Endodermal cell (in vitro differentiated cells): ENCODE measurements at regions not wholly inside any gene's neighbourhood (a gene's known extent, or its start where the extent isn't known, plus 50 kb on each side); places are given as distances from the start of the nearest gene placed in this dataset.

Source experiments
- DNase-seq: peaks from one replicate; pipeline ENCODE4 v3.0.0-alpha.2; 2017
- H3K27ac ChIP-seq: 2 replicates; pipeline ENCODE4 v1.5.1; 2013; ENCODE audit warnings: mild to moderate bottlenecking, low read depth, low read length, moderate library complexity
- H3K27me3 ChIP-seq: 2 replicates; pipeline ENCODE4 v1.6.1; 2013; ENCODE audit warnings: mild to moderate bottlenecking, low read length, moderate library complexity; ENCODE audit not compliant: insufficient read depth, control insufficient read depth, poor library complexity, severe bottlenecking
- H3K36me3 ChIP-seq: 2 replicates; pipeline ENCODE4 v1.7.0; 2013; ENCODE audit warnings: mild to moderate bottlenecking, low read length, moderate library complexity; ENCODE audit not compliant: control insufficient read depth, insufficient read depth
- H3K4me1 ChIP-seq: one replicate; pipeline ENCODE4 v1.7.0; 2013; ENCODE audit warnings: low read length; ENCODE audit not compliant: control insufficient read depth, insufficient read depth
- H3K4me3 ChIP-seq: 2 replicates; pipeline ENCODE4 v1.5.1; 2013; ENCODE audit warnings: mild to moderate bottlenecking, low read length, moderate library complexity
- H3K9ac ChIP-seq: 2 replicates; pipeline ENCODE4 v1.6.1; 2013; ENCODE audit warnings: mild to moderate bottlenecking, low read length, moderate library complexity; ENCODE audit not compliant: poor library complexity, severe bottlenecking; ENCODE audit errors: extremely low read depth
- H3K9me3 ChIP-seq: 2 replicates; pipeline ENCODE4 v1.6.1; 2013; ENCODE audit warnings: mild to moderate bottlenecking, low read length, moderate library complexity; ENCODE audit not compliant: control insufficient read depth
- H3K27ac Mint-ChIP-seq: 2 replicates; pipeline ENCODE4 v1.8.0; 2020; ENCODE audit warnings: mixed read lengths
- H3K27me3 Mint-ChIP-seq: 2 replicates; pipeline ENCODE4 v1.8.0; 2021; ENCODE audit warnings: mild to moderate bottlenecking, mixed read lengths; ENCODE audit not compliant: insufficient read depth
- H3K36me3 Mint-ChIP-seq: 2 replicates; pipeline ENCODE4 v1.8.0; 2020; ENCODE audit warnings: low read depth, mixed read lengths
- H3K4me1 Mint-ChIP-seq: 2 replicates; pipeline ENCODE4 v1.8.0; 2020; ENCODE audit warnings: mixed read lengths
- H3K4me3 Mint-ChIP-seq: 2 replicates; pipeline ENCODE4 v1.8.0; 2020; ENCODE audit warnings: mild to moderate bottlenecking, moderate library complexity, mixed read lengths
- H3K9me3 Mint-ChIP-seq: 2 replicates; pipeline ENCODE4 v1.8.0; 2020; ENCODE audit warnings: mild to moderate bottlenecking, mixed read lengths
- WGBS, 2 experiments: methylation state at CpG; one replicate each; pipeline versions ENCODE4 v1.1.5 to v1.1.7; 2013; ENCODE audit warnings: missing lambda C conversion rate in 2 of 2, mixed read lengths in 1 of 2; ENCODE audit not compliant: insufficient coverage in 1 of 2, insufficient read length in 1 of 2; 5-methylcytosine and 5-hydroxymethylcytosine counted together
- TF ChIP-seq, protein P1 (sequence below): fragments of 200-600 bp; sonication (generic); conservative IDR thresholded peaks from 2 replicates; pipeline ENCODE4 v1.5.0; 2021; ENCODE audit warnings: antibody characterized with exemption, mild to moderate bottlenecking

DNA sequence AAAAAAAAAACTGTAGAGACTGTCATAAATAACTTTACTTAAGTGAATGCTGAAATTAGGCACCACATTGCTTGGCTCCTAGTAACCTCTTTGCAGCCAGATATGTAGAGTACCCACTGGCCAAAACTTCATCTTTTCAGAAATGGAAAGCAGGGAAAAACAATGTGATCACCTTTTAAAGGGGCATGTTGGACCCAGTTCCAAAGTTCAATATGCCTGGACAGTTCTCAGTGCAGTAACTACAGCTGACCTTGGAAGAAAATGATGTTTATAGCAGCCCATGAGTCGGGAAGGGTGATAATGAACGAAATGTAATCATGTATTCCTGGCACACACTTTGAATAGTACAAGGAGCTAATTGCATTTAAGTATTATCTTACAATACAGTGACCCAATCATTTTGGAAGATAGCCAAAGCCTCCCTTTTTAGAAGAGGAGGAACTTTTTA is 93.6 kb upstream of the TAB2 start:
- peaks cover 12% of the 10 kb centered on the region for H3K4me1 Mint-ChIP-seq
- no peaks in the 10 kb centered on the region for H3K9me3 ChIP-seq
- no peak overlapping the region for H3K4me3 Mint-ChIP-seq
- H3K27me3 ChIP-seq = no peaks in the 10 kb centered on the region
- no peaks in the 10 kb centered on the region for H3K36me3 ChIP-seq
- no peak overlapping the region for H3K27ac Mint-ChIP-seq
- TF ChIP-seq, protein P1, sequence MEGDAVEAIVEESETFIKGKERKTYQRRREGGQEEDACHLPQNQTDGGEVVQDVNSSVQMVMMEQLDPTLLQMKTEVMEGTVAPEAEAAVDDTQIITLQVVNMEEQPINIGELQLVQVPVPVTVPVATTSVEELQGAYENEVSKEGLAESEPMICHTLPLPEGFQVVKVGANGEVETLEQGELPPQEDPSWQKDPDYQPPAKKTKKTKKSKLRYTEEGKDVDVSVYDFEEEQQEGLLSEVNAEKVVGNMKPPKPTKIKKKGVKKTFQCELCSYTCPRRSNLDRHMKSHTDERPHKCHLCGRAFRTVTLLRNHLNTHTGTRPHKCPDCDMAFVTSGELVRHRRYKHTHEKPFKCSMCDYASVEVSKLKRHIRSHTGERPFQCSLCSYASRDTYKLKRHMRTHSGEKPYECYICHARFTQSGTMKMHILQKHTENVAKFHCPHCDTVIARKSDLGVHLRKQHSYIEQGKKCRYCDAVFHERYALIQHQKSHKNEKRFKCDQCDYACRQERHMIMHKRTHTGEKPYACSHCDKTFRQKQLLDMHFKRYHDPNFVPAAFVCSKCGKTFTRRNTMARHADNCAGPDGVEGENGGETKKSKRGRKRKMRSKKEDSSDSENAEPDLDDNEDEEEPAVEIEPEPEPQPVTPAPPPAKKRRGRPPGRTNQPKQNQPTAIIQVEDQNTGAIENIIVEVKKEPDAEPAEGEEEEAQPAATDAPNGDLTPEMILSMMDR = no peak
- H3K9me3 Mint-ChIP-seq = no peaks in the 10 kb centered on the region
- no peaks in the 10 kb centered on the region for H3K36me3 Mint-ChIP-seq
- no peak overlapping the region for H3K4me3 ChIP-seq
- DNase-seq = no peak
- H3K27ac ChIP-seq = no peak overlapping the region
- H3K27me3 Mint-ChIP-seq = no peaks in the 10 kb centered on the region
- H3K9ac ChIP-seq = no peak overlapping the region
- 94% methylated on average over 2 of the region's 2 CpGs; no CpG with 5 or more reads in 1 of the 2 experiments for WGBS, 2 experiments
- peaks cover 7% of the 10 kb centered on the region for H3K4me1 ChIP-seq

DNA sequence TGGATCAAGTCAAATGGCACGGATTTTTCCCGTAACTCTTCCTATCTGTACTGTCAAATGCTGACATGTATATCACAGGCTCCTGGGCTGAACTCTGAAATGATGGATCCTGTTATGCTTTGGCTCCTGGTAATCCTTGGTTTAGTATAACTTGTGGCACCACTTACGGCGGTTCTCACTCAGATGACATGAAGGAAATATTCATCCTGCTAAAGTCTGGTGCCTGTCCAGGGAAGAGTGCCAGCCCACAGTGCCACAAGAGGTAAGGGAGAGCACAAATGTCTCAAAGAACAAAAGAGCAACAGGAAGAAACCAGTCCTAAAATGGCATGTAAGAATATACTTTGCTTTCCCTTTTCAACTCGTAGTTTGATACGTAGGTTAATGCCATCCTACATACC is 93.1 kb upstream of the TAB2 start:
- H3K4me3 ChIP-seq = no peak overlapping the region
- H3K36me3 ChIP-seq = no peaks in the 10 kb centered on the region
- no peaks in the 10 kb centered on the region for H3K36me3 Mint-ChIP-seq
- no peak for DNase-seq
- H3K9me3 ChIP-seq = no peaks in the 10 kb centered on the region
- TF ChIP-seq, protein P1 = no peak
- WGBS, 2 experiments = 96 to 100% methylated on average over 5 to 6 of the region's 6 CpGs
- H3K9ac ChIP-seq = no peak overlapping the region
- H3K4me1 ChIP-seq = peaks cover 7% of the 10 kb centered on the region
- no peak overlapping the region for H3K27ac ChIP-seq
- no peaks in the 10 kb centered on the region for H3K9me3 Mint-ChIP-seq
- no peaks in the 10 kb centered on the region for H3K27me3 ChIP-seq
- no peak overlapping the region for H3K4me3 Mint-ChIP-seq
- H3K4me1 Mint-ChIP-seq = peaks cover 12% of the 10 kb centered on the region
- no peak overlapping the region for H3K27ac Mint-ChIP-seq
- no peaks in the 10 kb centered on the region for H3K27me3 Mint-ChIP-seq

DNA sequence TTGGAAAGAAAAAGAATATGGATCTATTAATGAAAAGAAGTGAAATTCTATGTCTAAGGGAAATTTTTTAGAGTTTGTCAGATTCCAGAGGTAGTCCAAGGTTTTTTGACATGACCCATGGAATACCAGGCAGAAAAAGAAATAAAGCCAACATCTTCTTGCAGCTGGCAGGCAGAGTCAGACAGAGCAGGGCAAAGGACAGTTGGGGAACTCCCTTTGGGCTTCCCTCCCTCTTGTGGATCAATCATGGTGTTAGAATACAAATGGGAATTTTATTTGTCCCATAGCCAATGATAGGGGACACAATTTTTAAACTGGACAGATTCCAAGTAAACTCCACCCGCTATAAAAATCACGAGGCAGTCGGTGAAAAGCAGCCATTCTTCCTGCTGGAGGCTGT is 92.1 kb upstream of the TAB2 start:
- H3K36me3 ChIP-seq = no peaks in the 10 kb centered on the region
- Mint-ChIP-seq H3K27me3 (no peaks in the 10 kb centered on the region), H3K9me3 (no peaks in the 10 kb centered on the region), H3K4me3 (no peak overlapping the region), H3K36me3 (no peaks in the 10 kb centered on the region), H3K27ac (no peak overlapping the region), H3K4me1 (peaks cover 12% of the 10 kb centered on the region)
- no peaks in the 10 kb centered on the region for H3K27me3 ChIP-seq
- H3K9me3 ChIP-seq = no peaks in the 10 kb centered on the region
- no peak overlapping the region for H3K27ac ChIP-seq
- TF ChIP-seq, protein P1 = no peak
- H3K4me3 ChIP-seq = no peak overlapping the region
- no peak for DNase-seq
- whole genome bisulfite sequencing, 2 experiments = 87 to 96% methylated on average over 2 to 3 of the region's 3 CpGs
- H3K4me1 ChIP-seq = peaks cover 7% of the 10 kb centered on the region
- H3K9ac ChIP-seq = no peak overlapping the region
